ENCODE measurements at regions not wholly inside any gene's neighbourhood (a gene's known extent, or its start where the extent isn't known, plus 50 kb on each side); places are given as distances from the start of the nearest gene placed in this dataset.
"Not testable (repeated sequence)": the region's sequence is repeated elsewhere in the genome, so short reads cannot be mapped to it uniquely, and the experiment has no call there.

GRCh38 chr6:76491376-76491775 lies 418.9 kb upstream of the IMPG1 start:
- not testable (repeated sequence) for DNase-seq

- DNase-seq = no peak
Measured at GRCh38 chr6:76490456-76490855, 418.0 kb upstream of the IMPG1 start.

GRCh38 chr6:76481101-76481500 lies 408.6 kb upstream of the IMPG1 start:
- no peak for DNase-seq

GRCh38 chr6:76472858-76473257 lies 400.4 kb upstream of the IMPG1 start:
- no peak for DNase-seq

- DNase-seq = no peak
Measured at GRCh38 chr6:76466286-76466685, 393.8 kb upstream of the IMPG1 start.

- DNase-seq = no peak
Measured at GRCh38 chr6:76465410-76465809, 392.9 kb upstream of the IMPG1 start.

- no peak for DNase-seq
Measured at GRCh38 chr6:76453270-76453669, 380.8 kb upstream of the IMPG1 start.

- DNase-seq = no peak
Measured at GRCh38 chr6:76451926-76452709, 379.7 kb upstream of the IMPG1 start.

GRCh38 chr6:76448109-76448508 lies 375.6 kb upstream of the IMPG1 start:
- DNase-seq = no peak

- no peak for DNase-seq
Measured at GRCh38 chr6:76441875-76442274, 369.4 kb upstream of the IMPG1 start.

- no peak for DNase-seq
Measured at GRCh38 chr6:76439811-76440210, 367.3 kb upstream of the IMPG1 start.

- DNase-seq = no peak
Measured at GRCh38 chr6:76438768-76439167, 366.3 kb upstream of the IMPG1 start.

GRCh38 chr6:76435174-76435573 lies 362.7 kb upstream of the IMPG1 start:
- DNase-seq = no peak

- no peak for DNase-seq
Measured at GRCh38 chr6:76422511-76423213, 350.2 kb upstream of the IMPG1 start.

- DNase-seq = no peak
Measured at GRCh38 chr6:76420094-76420493, 347.6 kb upstream of the IMPG1 start.

GRCh38 chr6:76418560-76419223 lies 346.2 kb upstream of the IMPG1 start:
- no peak for DNase-seq

- no peak for DNase-seq
Measured at GRCh38 chr6:76416821-76417605, 344.6 kb upstream of the IMPG1 start.

- DNase-seq = no peak
Measured at GRCh38 chr6:76403064-76403463, 330.6 kb upstream of the IMPG1 start.

GRCh38 chr6:76397966-76398365 lies 325.5 kb upstream of the IMPG1 start:
- DNase-seq = no peak

GRCh38 chr6:76382201-76382600 lies 309.7 kb upstream of the IMPG1 start:
- no peak for DNase-seq

- DNase-seq = no peak
Measured at GRCh38 chr6:76381612-76382011, 309.1 kb upstream of the IMPG1 start.

GRCh38 chr6:76351275-76351674 lies 278.8 kb upstream of the IMPG1 start:
- DNase-seq = peak; percentile 15 to 17

- DNase-seq = no peak
Measured at GRCh38 chr6:76347539-76347938, 275.1 kb upstream of the IMPG1 start.

All from AML-193 (cell line).